Amniotic epithelial cell (primary cell): ENCODE measurements at regions not wholly inside any gene's neighbourhood (a gene's known extent, or its start where the extent isn't known, plus 50 kb on each side); places are given as distances from the start of the nearest gene placed in this dataset.
"Not testable (repeated sequence)": the region's sequence is repeated elsewhere in the genome, so short reads cannot be mapped to it uniquely, and the experiment has no call there.

Experiments used
- DNase-seq: peaks from one replicate; pipeline ENCODE4 v3.0.0-alpha.2; 2010; ENCODE audit warnings: low read depth

DNA sequence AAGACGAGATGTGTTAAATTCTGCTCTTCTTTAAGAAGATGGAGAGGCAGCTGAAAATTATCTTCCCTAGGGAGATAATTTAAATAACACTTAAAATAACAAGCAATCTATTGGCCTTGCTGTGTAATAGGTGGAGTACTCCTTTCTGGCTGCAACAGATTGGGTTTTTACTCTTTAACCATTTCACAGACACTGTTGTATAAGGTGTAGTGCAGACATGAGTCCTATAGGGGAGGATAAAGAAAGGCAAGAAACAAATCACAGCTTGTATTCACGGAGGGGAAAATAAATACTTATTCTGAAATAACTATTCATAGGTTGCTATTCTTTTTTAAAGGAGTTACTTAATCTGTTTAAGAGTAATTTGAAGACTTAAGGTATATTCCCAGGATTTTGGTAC, 252.0 kb downstream of the ZPLD1 start:
- DNase-seq: no peak

DNA sequence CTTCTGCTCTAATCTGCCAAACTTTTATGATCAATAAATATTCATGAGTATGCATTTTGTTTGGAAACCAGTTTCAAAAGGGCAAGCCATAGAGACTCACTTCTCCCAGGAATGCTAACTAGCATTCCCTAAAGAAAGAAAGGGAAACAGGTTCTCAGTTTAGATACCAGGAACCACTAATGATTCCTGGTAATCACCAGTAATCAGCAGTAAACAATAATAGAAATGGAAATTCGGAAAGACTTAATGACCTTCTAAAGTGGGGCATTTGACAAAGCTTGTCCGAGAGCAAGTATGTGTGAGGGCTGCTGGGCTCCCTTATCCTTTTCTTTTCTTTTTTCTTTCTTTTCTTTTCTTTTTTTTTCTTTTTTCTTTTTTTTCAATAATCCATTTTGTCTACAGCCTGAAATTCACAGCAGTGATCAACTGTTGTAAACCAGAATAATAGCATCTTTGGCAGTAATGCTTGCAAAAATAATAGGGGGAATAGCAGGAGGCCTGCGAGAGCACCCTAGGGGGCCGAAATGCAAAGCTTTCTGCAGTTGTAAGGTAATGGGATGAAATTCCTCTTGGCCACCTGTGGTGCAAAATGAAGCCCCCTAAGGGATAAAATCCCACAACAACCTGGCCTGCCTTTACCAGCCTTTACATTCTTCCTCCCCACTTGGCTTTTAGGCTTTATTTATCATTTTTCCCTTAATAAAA, 253.2 kb downstream of the ZPLD1 start:
- DNase-seq: no peak

DNA sequence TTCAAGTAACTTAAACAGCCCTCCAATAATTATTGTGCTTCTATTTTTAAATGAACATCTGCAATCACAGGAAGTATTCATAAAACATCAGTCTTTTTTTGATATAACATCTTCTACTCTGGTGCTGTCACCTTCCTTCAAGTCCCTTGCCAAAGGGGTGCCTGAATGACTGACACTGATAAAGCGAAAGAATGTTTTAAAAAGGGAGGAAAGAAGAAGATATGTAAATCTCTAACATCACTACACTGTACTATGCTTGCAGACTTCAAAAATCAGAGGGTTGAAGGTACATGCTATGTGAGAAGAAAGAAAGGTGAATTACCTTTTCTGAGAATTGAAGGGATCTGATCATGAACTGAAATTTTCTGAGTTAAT, 253.7 kb downstream of the ZPLD1 start:
- DNase-seq: no peak

DNA sequence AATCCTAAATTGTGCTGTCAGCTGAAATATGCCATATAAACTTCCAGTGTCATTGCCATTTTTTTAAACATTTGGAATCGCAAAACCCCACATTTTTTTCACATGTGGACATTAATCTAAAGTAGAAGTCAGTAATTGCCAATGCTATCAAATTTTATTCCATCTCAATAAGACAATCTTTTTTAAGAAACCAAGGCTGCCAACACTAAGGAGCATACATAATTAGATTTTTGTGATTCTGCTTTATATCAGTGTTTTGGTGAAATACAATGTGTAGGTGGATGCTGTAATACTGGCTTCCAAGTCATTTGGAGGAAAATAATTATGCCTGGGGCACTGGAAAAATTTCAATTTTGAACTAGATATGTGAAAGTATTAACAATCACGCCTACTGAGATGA, 256.7 kb downstream of the ZPLD1 start:
- no peak for DNase-seq

DNA sequence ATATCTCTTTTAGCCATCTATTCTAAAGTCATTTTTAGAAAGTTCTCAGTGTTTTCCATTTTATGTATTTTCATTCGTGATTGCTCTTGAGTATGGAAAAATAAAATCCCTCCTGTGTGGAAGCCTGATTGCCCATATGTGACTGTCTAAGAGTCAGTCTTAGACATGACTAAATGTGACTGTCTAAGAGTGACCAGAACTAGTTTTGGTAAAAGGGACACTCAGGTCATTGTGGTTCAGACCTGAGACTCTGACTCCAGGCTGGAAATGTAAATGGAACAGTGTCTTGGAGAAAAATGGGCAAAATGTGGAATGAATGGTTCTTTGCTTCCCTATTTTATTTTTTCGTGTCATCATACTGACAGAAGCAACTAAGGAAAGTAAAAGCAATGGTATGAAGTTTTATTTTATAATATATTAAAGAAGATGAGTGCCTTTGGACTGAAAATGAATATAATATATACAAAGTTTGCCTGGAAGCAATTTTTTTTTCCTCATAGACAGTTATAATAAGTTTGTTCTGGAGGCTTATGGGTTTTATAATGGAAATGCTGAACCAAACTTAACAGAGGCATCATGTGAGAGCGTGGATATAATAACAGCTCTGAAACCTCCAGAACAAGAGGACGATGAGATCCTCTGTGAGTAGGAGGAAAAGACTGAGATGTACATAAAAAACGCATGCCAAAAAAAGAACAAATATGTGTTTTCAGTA, 264.4 kb downstream of the ZPLD1 start:
- no peak for DNase-seq

DNA sequence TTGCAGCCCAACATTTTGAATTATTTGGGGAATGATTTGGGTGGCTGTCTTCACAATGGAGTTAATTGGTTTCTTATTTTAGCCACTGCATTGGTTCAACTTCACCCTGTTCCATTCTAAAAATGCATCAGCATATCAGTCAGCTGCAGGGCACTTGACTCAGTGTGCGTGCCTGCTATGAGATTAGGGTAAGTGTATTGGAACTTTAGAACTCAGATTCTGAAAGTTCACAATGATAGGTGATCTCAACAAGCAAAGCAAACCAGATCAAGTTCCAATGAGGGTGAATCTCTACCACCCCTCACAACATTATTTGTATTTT, 265.0 kb downstream of the ZPLD1 start:
- no peak for DNase-seq

DNA sequence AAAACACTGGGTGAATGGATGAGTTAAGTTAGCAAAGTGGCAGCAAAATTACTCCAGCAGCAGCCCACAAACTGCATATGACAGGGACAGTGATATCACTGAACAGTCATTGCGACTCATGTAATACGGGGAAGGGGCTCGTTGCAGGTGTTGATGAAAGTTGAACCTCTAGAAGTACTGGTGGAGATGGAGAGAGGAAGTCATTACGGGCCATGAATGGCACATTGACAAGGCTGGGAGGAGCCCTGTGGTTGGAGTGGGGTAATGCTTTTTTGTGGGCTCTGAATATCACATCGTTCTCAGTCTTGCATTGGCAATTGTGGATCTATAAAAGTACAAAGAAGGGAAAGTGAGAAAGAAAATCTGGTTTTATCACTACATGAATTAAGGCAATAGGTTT, 278.1 kb downstream of the ZPLD1 start:
- no peak for DNase-seq

DNA sequence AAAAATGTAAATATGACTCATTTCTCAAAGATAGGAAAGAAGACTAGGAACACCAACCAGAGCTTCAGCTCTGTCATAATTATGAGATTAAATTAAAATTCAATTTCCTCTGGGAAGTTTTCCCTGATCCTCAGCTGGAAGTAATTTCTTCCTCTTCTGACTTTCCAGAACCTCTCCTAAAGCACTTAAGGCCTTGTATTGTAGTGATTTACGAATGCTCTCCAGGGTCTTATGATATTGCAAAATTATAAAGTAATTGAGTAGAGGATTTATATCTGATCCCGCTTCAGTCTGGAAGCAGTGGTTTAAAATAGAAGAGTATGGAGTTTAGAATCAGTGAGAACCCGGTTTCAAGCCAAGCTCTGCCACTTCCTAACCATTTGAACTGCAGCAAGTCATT, 279.8 kb downstream of the ZPLD1 start:
- no peak for DNase-seq

DNA sequence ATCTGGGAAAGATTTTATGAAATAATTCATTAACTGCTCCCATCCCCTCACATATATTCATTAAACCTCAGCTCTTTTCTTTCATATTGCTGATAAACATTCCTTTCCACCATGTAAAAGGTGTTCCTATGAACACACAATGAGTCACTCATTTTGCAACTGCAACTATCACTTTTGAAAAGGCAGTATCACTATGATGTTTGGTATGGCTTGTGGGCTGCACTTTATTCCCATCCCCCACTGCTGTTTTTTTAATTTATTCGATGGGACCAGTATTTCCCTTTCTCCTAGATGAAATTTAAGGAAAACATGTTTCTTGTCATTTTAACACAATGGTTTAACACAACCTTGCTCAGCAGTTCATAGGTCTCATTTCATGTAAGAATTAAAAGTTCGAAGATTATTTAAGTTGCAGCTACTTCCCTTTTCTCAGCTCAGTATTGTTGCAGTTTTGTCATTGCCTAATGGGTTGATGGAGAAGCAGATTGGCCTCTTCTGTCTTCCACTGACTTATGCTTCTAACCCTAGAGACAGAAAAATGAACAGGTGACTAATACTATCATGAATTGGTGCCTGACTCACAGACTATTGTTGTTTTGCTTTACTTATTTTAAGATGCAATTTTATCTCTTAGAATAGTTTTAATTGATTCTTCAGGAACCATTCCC, 280.3 kb downstream of the ZPLD1 start:
- peak; percentile 55 for DNase-seq

DNA sequence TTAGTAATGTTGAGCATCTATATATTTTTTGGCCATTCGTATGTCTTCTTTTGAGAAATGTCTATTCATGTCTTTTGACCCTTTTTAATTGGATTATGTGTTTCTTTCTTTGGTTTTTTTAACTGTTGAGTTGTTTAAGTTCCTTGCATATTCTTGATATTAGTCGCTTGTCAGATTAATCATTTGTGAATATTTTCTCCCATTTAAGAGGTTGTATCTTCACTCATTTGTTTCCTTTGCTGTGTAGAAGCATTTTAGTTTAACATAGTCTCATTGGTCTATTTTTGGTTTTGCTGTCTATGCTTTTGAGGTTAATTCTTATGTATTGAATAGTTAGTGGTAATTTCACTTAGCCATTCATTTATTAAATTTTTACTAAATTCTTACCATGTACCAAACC, 283.8 kb downstream of the ZPLD1 start:
- DNase-seq: no peak

DNA sequence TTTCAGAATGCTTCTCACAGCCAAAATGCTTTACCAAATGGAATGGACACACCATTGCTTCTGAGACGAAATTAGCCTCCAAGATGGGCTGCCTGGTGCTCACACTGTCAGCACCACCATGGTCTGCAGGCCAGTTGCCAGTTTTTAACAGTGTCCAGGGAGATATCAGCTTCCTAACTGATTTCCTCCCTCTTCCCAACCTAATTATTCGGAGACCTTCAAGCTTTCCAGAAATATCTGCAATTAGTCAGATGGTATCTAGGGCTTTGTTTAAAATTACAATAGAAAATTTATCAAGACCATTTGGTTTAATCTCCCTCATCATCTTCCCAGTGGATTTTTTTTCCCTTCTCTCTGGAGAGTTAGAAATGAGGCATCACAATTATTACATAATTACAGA, 287.5 kb downstream of the ZPLD1 start:
- DNase-seq: no peak

DNA sequence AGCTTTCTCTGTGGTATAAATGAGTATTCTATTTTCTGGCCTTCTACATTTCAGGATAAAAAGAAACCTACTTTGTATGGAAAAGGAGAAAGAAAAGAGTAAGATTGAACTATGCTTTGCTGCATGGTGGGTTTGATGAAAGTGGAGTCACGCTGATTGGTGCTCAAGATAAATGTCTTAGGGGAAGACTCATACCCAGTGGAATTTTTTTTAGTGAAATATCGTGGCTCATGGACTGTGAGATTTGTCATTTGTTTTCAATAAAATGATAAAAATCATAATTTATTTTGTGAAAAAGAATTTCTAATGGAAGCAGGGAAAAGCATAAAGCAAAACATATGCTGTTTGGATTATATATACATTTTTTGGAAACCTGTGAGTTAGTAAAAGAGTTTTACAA, 292.5 kb downstream of the ZPLD1 start:
- DNase-seq: no peak

DNA sequence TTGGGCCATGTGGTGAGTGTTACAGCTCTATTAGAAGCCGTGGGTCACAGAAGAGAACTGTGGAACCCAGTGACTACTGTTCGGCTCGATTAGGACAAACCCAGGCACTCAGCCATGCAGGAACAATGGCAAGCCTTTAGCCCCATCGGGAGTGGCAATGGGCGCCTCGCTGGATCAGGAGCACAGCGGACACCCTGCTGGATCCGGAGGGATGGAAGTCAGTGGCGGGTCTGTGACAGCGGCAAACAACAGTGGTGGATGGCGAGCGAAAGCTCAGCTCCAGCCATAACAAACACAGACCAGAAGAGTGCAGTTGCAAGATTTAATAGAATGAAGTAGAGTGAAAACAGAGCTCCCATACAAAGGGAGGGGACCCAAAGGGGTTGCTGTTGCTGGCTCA, 297.8 kb downstream of the ZPLD1 start:
- not testable (repeated sequence) for DNase-seq

DNA sequence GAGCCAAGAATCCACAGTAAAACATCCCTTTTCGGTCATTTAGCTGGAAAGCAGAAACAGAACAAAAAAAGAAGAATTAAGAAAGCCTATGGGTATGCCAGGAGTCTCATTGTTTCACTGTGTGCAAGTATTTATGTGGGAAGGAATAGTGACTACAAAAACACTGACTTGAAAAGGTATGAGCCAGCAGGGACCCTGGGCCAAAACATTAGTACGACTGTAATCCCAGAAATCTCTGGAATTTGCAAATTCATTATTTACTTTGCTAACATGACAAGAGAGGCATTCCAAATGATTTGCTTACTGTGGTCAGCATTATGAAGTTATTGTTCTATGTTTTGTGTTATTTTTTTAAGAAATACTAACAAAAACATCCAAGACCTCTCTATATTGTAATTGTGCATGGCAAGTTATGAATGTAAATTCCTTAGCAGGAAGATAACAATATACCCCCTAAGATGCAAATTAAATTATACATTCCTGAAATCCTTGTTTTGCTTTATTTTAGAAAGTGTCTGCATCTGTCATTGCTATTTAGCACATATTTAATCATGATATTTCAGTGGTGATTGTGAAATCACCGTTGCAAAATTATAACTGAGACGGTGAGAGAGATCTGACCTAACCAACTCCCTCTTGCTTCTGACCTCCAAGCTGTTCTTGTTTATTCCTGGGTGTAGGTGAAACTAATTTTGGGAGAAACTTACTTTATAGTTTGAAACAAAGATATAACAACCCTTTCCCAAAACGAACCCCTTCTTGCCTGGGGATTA, 299.2 kb downstream of the ZPLD1 start:
- peak; percentile 46 for DNase-seq

DNA sequence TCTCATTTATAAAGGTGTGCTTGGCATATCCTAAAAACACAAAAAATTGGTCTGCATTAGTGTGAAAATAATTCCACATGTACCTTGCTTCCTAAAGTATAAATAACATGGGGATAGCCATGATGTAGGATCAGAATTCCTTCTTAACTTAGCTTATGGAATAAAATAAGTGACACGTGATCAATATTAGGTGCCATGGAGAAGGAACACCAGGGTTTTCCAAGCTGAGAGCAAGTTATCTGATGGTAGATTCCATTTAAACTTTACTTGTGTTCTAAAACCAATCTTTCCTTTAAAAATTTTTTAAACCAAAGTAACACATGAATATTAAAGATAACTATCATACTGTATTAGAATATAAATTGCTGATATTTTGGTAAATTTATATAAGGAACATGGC, 300.5 kb downstream of the ZPLD1 start:
- DNase-seq: no peak

DNA sequence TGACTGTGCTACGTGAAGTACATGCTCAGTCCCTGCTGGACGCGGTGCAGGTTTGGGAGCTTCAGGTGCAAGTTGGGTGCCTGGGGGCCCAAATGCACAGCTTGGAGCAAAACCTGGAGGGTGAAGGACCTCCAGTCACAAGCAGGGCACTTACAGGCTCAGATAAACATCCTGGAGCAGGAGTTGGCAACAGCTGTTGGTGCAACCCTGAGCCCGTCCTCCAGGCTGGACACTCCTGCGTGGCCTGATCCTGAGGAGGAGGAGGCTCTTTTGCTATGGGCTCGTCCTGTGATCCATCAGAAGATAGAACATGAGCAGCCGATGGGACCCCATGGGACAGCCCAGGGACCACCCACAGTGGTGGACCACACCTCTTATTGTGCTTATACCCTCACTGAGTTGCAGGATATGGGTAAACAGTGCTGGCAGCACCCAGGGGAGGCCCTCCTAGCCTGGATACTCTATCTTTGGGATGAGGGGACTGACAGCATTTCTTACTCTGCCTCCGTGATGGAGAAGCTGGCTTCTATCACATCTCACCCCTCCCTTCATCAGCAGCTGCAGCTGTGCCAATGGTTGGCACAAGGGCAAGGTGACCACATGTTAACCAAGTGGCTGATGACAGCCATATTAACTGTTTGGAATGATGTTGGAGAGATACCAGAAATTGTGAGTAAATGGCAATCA, 301.6 kb downstream of the ZPLD1 start:
- no peak for DNase-seq

DNA sequence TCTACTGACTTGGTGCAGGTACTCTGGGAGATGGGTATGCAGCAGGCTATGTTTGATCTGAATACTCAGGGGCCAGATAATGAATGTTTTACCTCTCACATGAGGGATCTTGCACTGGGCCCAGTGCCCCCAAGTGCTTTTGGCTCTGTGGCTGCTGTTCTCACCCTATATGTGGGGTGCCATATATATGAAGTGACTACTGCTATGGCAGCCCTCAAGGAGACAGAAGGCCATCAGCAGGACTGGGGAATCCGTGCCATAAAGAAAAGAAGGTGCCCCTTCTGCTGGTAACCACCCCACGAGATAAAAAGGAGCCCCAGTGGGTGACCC, 302.1 kb downstream of the ZPLD1 start:
- no peak for DNase-seq

DNA sequence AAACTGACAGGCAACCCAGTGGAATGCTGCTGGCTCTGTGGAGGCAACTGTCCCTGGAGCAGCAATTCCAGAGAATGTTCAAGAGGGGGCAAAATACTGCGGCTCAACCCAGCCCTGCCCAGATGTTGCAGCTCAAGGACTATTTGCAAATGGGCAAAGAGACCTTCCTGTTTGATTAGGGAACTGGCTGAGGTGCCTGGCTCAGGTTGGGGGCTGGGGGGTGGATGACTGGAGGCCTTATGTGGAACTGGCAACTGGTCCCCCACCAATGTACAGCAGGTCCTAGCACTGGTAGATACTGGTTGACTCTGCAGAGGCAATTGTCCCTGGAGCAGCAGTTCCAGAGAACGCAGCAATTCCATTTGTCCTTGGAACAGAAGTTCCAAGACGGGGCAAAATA, 302.5 kb downstream of the ZPLD1 start:
- DNase-seq: no peak

DNA sequence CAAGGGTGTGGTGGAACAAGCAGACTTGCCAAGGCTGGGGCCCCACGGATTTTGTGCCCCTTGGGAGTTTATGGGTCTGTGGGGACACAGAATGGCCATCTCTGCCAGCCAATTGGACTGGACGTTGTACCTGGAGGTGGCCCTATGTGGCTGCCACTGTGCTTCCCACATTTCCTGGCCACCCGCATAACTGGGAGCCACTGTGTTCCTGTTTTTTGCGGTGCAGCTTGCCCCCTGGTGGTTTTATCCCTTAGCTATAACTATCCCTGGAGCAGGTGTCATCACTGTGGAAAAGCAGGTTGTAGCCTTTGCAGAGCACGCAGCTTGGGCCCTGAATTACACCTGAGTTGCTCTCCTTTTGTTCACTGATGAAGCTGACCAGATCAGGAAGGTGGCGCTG, 306.3 kb downstream of the ZPLD1 start:
- no peak for DNase-seq

DNA sequence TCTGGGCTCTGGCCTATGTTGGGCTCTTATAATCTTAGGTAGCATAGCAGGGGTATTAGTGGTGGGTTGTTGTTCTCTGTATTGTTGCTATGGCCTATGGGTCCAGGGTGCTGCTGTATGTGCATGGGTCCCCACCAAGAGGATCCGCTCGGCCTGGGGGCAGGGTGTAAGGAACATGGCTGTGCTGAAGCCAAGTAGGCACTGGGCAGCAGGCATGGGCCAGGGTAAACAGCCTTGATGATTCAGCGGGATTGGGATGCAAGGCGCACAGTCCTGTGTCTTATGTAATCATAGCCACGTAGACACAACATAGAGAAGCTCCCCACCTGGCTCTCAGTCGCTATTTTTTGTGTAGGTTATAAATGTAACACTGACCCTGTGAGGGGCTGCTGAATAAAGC, 306.9 kb downstream of the ZPLD1 start:
- peak; percentile 4 for DNase-seq

DNA sequence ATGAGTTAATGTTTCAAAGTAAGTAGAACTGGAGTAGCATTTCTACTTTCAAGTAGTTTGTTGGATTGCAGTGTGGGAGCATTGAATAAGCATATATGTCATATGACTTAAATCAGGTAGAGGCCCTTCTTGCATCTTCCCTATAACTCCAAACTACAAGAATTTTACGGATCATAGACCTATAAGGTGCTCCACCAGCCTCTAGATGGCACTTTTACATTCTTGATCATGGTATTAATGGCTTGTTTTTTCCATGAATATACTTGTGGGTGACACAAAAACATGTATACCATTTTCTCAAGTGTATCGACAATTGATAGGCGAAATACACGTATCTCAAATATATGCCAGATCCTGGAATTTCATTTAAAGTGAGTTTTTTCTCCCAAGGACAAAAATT, 311.1 kb downstream of the ZPLD1 start:
- DNase-seq: peak; percentile 3

DNA sequence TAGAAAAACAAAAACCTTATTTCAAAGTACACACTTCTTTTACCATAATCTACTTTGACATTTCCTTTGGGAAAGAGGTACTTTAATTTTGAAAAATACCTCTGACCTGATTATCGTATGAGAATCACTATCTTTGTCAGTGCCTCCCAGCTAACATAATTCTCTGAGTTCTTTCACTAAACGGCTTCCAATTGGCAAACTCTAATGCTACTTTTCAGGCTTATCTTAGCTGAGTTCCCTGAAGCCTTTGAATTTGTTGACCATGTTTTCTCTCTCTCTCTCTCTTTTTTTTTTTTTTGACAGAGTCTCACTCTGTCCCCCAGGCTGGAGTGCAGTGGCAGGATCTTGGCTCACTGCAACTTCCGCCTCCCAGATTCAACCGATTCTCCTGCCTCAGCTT, 312.8 kb downstream of the ZPLD1 start:
- DNase-seq: no peak

DNA sequence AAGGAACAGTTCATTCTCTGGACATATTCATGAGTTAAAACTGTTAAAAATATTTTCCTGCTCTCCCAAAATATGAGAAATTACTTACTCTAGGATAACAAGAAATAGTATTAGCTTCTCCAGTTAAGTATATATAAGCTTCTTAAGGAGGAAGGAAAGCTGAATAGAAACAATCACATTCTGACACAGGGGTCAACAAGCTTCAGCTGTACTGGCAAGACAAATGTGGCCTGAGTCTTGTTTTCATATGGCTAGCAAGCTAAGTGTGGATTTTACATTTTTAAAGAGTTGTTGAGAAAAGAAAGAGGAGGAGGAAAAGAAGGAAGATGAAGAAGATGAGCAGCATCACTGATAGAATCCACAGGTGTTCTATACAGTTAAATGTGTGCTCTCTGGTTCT, 313.8 kb downstream of the ZPLD1 start:
- DNase-seq: no peak
